Astrocyte of the cerebellum (primary cell): ENCODE measurements at regions not wholly inside any gene's neighbourhood (a gene's known extent, or its start where the extent isn't known, plus 50 kb on each side); places are given as distances from the start of the nearest gene placed in this dataset.
"Not testable (repeated sequence)": the region's sequence is repeated elsewhere in the genome, so short reads cannot be mapped to it uniquely, and the experiment has no call there.

Source experiments
- DNase-seq: peaks from one replicate; pipeline ENCODE4 v3.0.0-alpha.2; 2011; ENCODE audit warnings: low read depth
- H3K4me3 ChIP-seq: 2 replicates; pipeline ENCODE4 v1.5.1; 2011; ENCODE audit warnings: mild to moderate bottlenecking, low read depth, low read length, moderate library complexity
- in situ Hi-C: cut with HindIII; loops from 2 replicates; pipeline ENCODE4 v1.10.0; 2017; ENCODE audit warnings: low sequenced_read_pairs
- TF ChIP-seq, protein P1 (sequence below): IDR thresholded peaks from 2 replicates; pipeline ENCODE4 v1.5.1; 2012; ENCODE audit warnings: low read length, low read depth, moderate library complexity, mild to moderate bottlenecking; ENCODE audit errors: missing control alignments

DNA sequence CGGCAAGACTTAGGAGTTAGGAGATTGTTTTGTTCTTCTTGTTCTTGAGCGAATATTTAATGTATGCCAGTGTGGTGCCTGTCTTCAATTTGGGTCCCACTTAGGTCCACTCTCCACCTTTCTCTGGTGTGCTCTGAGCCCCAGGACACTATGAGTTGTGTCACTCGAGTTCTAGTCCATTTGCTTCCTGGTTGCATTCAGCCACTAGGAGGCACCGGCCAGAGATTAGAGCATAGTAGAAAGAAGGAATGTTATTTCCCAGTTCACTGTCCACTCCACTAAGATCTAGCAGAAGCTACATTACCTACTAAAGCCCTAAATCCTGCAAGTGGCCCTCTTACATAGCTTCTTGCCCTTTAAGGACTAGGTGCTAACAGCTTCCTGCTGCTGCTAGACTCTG is 326.9 kb downstream of the NAF1 start:
- TF ChIP-seq, protein P1, sequence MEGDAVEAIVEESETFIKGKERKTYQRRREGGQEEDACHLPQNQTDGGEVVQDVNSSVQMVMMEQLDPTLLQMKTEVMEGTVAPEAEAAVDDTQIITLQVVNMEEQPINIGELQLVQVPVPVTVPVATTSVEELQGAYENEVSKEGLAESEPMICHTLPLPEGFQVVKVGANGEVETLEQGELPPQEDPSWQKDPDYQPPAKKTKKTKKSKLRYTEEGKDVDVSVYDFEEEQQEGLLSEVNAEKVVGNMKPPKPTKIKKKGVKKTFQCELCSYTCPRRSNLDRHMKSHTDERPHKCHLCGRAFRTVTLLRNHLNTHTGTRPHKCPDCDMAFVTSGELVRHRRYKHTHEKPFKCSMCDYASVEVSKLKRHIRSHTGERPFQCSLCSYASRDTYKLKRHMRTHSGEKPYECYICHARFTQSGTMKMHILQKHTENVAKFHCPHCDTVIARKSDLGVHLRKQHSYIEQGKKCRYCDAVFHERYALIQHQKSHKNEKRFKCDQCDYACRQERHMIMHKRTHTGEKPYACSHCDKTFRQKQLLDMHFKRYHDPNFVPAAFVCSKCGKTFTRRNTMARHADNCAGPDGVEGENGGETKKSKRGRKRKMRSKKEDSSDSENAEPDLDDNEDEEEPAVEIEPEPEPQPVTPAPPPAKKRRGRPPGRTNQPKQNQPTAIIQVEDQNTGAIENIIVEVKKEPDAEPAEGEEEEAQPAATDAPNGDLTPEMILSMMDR = no peak
- DNase-seq = no peak
- in situ Hi-C loops = no loop called here
- no peak overlapping the region for H3K4me3 ChIP-seq

DNA sequence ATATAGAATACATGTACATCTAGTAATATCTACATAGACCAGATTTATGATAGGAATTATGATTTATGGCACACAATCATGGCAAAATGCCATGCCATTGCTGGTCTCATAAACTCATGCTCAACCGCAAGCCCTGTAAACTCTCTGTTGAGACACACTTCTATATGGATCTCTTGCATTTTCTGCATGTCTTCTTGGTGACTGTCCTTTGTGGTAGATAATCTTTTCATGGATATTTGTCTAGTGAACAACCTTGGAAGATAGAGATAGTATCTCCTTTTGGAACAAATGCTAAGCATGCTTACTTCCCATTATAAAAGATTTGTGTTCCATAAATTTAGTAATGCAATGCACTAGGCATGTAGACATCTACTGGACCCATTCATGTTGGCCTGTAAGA is 328.0 kb downstream of the NAF1 start:
- no peak overlapping the region for H3K4me3 ChIP-seq
- TF ChIP-seq, protein P1 = no peak
- in situ Hi-C loops = no loop called here
- no peak for DNase-seq

DNA sequence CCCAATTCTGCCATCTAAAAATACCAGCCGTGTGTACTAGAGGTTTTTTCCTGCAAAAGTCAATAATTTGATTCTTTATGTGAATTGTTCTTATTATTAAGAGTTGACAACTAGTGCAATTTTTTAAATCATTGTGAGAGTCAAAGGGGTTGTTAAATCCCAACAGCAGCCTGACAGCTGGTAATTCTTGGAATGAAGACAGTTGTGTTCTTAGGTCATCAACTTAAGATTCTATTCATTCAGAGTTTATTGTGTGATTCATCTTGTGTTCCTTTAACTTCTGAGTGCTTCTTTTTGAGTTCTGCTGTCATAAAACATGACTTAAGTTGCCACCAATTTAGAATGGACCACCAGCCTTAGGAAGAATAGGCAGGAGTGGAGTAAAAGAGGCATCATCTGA is 329.0 kb downstream of the NAF1 start:
- TF ChIP-seq, protein P1 = no peak
- H3K4me3 ChIP-seq = no peak overlapping the region
- in situ Hi-C loops = no loop called here
- DNase-seq = no peak

DNA sequence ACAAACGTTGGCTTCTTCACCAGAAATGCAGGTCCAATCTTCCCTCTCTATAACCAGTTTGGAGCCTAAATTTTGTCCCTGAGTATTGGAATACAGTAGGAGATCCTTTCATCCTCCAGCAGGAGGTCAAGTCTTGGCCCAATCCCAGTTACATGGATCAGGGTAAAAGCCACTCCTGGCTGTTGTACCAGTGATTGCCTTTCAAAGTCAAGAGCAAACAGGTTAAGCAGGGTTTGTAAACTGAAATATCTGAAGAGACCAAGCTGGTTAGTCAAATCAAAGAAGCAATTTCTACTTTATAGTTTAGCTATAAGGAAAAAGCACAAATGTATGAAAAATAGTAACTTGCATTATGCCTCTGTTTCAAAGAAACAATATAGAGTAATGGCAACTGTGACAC is 329.4 kb downstream of the NAF1 start:
- DNase-seq = no peak
- in situ Hi-C loops = no loop called here
- no peak overlapping the region for H3K4me3 ChIP-seq
- TF ChIP-seq, protein P1 = no peak

DNA sequence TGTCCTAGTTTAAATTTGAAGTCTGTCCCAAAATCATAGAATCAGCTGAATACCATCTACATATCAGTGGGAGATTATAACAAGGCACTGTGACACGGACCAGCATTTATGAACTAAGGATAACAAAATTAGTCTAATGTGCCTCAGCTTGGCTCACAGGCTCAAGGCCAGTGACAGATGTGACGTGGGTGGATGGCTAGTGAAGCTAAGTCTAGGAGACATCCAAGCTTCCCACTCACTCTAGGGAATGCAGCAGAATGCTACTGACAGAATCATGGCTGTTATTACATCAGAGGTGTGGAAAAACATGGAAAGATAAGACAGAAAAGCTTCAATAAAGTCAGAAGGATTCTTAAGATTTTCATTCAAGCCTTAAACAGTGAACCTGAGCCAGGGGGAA is 329.9 kb downstream of the NAF1 start:
- in situ Hi-C loops = no loop called here
- TF ChIP-seq, protein P1 = no peak
- DNase-seq = no peak
- H3K4me3 ChIP-seq = no peak overlapping the region

DNA sequence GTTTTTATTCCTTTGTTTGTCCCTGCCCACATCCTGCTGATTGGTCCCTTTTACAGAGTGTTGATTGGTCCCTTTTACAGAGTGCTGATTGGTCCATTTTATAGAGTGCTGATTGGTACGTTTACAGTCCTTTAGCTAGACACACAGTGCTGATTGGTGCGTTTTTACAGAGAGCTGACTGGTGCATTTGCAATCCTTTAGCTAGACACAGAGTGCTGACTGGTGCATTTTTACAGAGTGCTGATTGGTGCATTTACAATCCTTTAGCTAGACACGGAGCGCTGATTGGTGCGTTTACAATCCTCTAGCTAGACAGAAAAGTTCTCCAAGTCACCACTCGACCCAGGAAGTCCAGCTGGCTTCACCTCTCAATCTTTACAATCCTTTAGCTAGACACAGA is 330.4 kb downstream of the NAF1 start:
- H3K4me3 ChIP-seq, DNase-seq, in situ Hi-C loops: not testable (repeated sequence)

DNA sequence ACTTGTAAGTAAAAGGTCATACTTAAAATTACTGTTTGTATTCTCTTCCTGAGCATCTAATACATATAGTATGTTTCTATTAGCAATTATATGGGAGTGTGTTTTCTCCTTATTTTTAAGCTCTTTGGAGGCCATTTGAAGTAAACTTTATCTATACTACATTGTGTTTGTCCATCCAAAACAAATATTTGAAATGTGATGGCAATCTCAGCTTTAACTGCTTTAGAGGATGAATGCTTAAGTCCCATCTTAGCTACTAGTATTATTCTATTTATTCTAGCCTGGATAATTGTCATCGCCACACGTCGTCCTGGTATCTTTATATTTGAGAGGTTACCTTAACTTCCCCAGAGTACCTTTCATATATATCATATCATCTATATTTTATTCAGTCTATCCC is 335.8 kb downstream of the NAF1 start:
- in situ Hi-C loops = no loop called here
- DNase-seq = no peak
- TF ChIP-seq, protein P1 = no peak
- H3K4me3 ChIP-seq = no peak overlapping the region

DNA sequence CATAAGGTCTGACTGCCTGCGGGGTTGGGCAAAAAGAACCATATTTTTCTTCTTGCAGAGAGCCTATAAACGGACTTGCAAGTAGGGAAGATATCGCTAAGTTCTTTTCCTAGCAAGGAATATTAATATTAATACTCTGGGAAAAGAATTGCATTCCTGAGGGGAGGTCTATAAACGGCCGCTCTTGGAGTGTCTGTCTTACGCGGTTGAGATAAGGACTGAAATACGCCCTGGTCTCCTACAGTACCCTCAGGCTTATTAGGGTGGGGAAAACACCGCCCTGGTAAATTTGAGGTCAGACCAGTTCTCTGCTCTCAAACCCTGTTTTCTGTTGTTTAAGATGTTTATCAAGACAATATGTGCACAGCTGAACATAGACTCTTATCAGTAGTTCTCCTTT is 349.3 kb downstream of the NAF1 start:
- in situ Hi-C loops, H3K4me3 ChIP-seq, DNase-seq: not testable (repeated sequence)
